H9 (cell line): ENCODE measurements at regions not wholly inside any gene's neighbourhood (a gene's known extent, or its start where the extent isn't known, plus 50 kb on each side); places are given as distances from the start of the nearest gene placed in this dataset.

Experiments used
- DNase-seq: peaks from one replicate; pipeline ENCODE4 v3.0.0-alpha.2; 2017
- H2AFZ ChIP-seq: one replicate; pipeline ENCODE4 v1.6.1; 2013; ENCODE audit warnings: mild to moderate bottlenecking, low read length, control low read depth, moderate library complexity
- H2AK5ac ChIP-seq: 2 replicates; pipeline ENCODE4 v1.6.1; 2013; ENCODE audit warnings: low read length, control low read depth, mixed read lengths; ENCODE audit not compliant: insufficient read length
- H2BK120ac ChIP-seq: one replicate; pipeline ENCODE4 v1.6.1; 2013; ENCODE audit warnings: low read depth, mild to moderate bottlenecking, low read length, control low read depth, inconsistent platforms; ENCODE audit not compliant: poor library complexity, severe bottlenecking
- H2BK12ac ChIP-seq: 2 replicates; pipeline ENCODE4 v1.6.1; 2013; ENCODE audit warnings: low read length, control low read depth, mixed read lengths, low read depth; ENCODE audit not compliant: insufficient read length
- H2BK15ac ChIP-seq: 2 replicates; pipeline ENCODE4 v1.6.1; 2013; ENCODE audit warnings: low read depth, low read length, control low read depth
- H2BK20ac ChIP-seq: one replicate; pipeline ENCODE4 v1.6.1; 2013; ENCODE audit warnings: low read depth, mild to moderate bottlenecking, low read length, control low read depth, inconsistent platforms; ENCODE audit not compliant: poor library complexity, severe bottlenecking
- H2BK5ac ChIP-seq: 2 replicates; pipeline ENCODE4 v1.6.1; 2013; ENCODE audit warnings: low read length, control low read depth, mixed read lengths; ENCODE audit not compliant: insufficient read length
- H3K14ac ChIP-seq: 2 replicates; pipeline ENCODE4 v1.6.1; 2013; ENCODE audit warnings: low read length, control low read depth; ENCODE audit not compliant: insufficient read depth
- H3K18ac ChIP-seq: 2 replicates; pipeline ENCODE4 v1.6.1; 2013; ENCODE audit warnings: low read depth, mild to moderate bottlenecking, mixed read lengths, low read length, control low read depth; ENCODE audit not compliant: insufficient read length
- H3K23ac ChIP-seq: 2 replicates; pipeline ENCODE4 v1.6.1; 2013; ENCODE audit warnings: low read length, control low read depth, mixed read lengths, low read depth; ENCODE audit not compliant: insufficient read length
- H3K23me2 ChIP-seq: 2 replicates; pipeline ENCODE4 v1.6.1; 2013; ENCODE audit warnings: low read depth, mild to moderate bottlenecking, mixed read lengths, low read length, control low read depth; ENCODE audit not compliant: insufficient read length, poor library complexity, severe bottlenecking
- H3K27ac ChIP-seq: 2 replicates; pipeline ENCODE4 v1.5.1; 2013; ENCODE audit warnings: low read length, control low read depth, mixed read lengths, low read depth; ENCODE audit not compliant: insufficient read length
- H3K27me3 ChIP-seq: 2 replicates; pipeline ENCODE4 v1.6.1; 2013; ENCODE audit warnings: low read length, control low read depth, inconsistent platforms; ENCODE audit not compliant: insufficient read depth
- H3K4ac ChIP-seq: 2 replicates; pipeline ENCODE4 v1.6.1; 2013; ENCODE audit warnings: low read depth, mild to moderate bottlenecking, control low read depth, inconsistent platforms, low read length, moderate library complexity
- H3K4me1 ChIP-seq: 2 replicates; pipeline ENCODE4 v1.6.1; 2013; ENCODE audit warnings: low read length, control low read depth, inconsistent platforms; ENCODE audit not compliant: insufficient read depth
- H3K4me2 ChIP-seq: 2 replicates; pipeline ENCODE4 v1.6.1; 2013; ENCODE audit warnings: low read length, control low read depth, mixed read lengths; ENCODE audit not compliant: insufficient read length, insufficient read depth
- H3K56ac ChIP-seq: 2 replicates; pipeline ENCODE4 v1.6.1; 2013; ENCODE audit warnings: low read depth, mild to moderate bottlenecking, mixed read lengths, low read length, control low read depth; ENCODE audit not compliant: insufficient read length
- H3K79me1 ChIP-seq: 2 replicates; pipeline ENCODE4 v1.6.1; 2013; ENCODE audit warnings: low read depth, mild to moderate bottlenecking, moderate library complexity, low read length, control low read depth, inconsistent platforms; ENCODE audit not compliant: insufficient read depth, poor library complexity, severe bottlenecking
- H3K79me2 ChIP-seq: 2 replicates; pipeline ENCODE4 v1.6.1; 2013; ENCODE audit warnings: low read length, control low read depth, inconsistent platforms; ENCODE audit not compliant: insufficient read depth
- H3K9ac ChIP-seq: 2 replicates; pipeline ENCODE4 v1.6.1; 2013; ENCODE audit warnings: low read length, control low read depth, mixed read lengths; ENCODE audit not compliant: insufficient read length; ENCODE audit errors: extremely low read depth
- H3K9me3 ChIP-seq: one replicate; pipeline ENCODE4 v1.6.1; 2013; ENCODE audit warnings: low read depth, low read length, inconsistent platforms; ENCODE audit not compliant: control insufficient read depth
- H3T11ph ChIP-seq: one replicate; pipeline ENCODE4 v1.6.1; 2013; ENCODE audit warnings: mild to moderate bottlenecking, low read length, control low read depth, inconsistent platforms
- H4K20me1 ChIP-seq: one replicate; pipeline ENCODE4 v1.6.1; 2013; ENCODE audit not compliant: control insufficient read depth, insufficient read length, insufficient read depth
- H4K5ac ChIP-seq: 2 replicates; pipeline ENCODE4 v1.6.1; 2013; ENCODE audit warnings: low read depth, mild to moderate bottlenecking, mixed read lengths, low read length, control low read depth; ENCODE audit not compliant: insufficient read length
- H4K8ac ChIP-seq: replicated peaks from 2 replicates; pipeline ENCODE4 v1.6.1; 2013; ENCODE audit warnings: low read length, control low read depth, mixed read lengths, low read depth; ENCODE audit not compliant: insufficient read length
- H4K91ac ChIP-seq: 2 replicates; pipeline ENCODE4 v1.6.1; 2013; ENCODE audit warnings: low read depth, mild to moderate bottlenecking, moderate library complexity, mixed read lengths, low read length, control low read depth; ENCODE audit not compliant: insufficient read length
- H3K27ac Mint-ChIP-seq, 3 experiments: 2 replicates in 2 of 3; 3 replicates in 1 of 3; pipeline ENCODE4 v1.8.0; 2020 to 2021; ENCODE audit warnings: mixed read lengths in 3 of 3, mild to moderate bottlenecking in 1 of 3, moderate library complexity in 1 of 3
- H3K27me3 Mint-ChIP-seq: 2 replicates; pipeline ENCODE4 v1.8.0; 2021; ENCODE audit warnings: low read depth, mild to moderate bottlenecking, moderate library complexity, mixed read lengths
- H3K36me3 Mint-ChIP-seq, 3 experiments: 2 replicates in 2 of 3; 3 replicates in 1 of 3; pipeline ENCODE4 v1.8.0; 2020 to 2021; ENCODE audit warnings: low read depth in 3 of 3, mixed read lengths in 3 of 3; ENCODE audit not compliant: insufficient read depth in 1 of 3
- H3K4me1 Mint-ChIP-seq, 2 experiments: 2 replicates each; pipeline ENCODE4 v1.8.0; 2020; ENCODE audit warnings: mixed read lengths in 2 of 2
- H3K4me3 Mint-ChIP-seq, 2 experiments: 2 replicates in 1 of 2; 3 replicates in 1 of 2; pipeline ENCODE4 v1.8.0; 2020 to 2021; ENCODE audit warnings: mild to moderate bottlenecking in 2 of 2, mixed read lengths in 2 of 2, moderate library complexity in 1 of 2
- H3K9me3 Mint-ChIP-seq, 2 experiments: 2 replicates in 1 of 2; 3 replicates in 1 of 2; pipeline ENCODE4 v1.8.0; 2020; ENCODE audit warnings: mild to moderate bottlenecking in 2 of 2, mixed read lengths in 2 of 2, moderate library complexity in 1 of 2
- CTCF ChIP-seq: fragments of 200-600 bp; sonication (generic); conservative IDR thresholded peaks from 3 replicates; pipeline ENCODE4 v1.8.0; 2021; ENCODE audit warnings: antibody characterized with exemption, mild to moderate bottlenecking
- WGBS: extraction: QIAGEN DNeasy Blood & Tissue Kit; methylation state at CpG from one replicate; pipeline ENCODE4 v1.1.7; 2013; ENCODE audit warnings: missing lambda C conversion rate, low lambda C conversion rate, mixed read lengths; ENCODE audit not compliant: insufficient read length; ENCODE audit errors: extremely low coverage; 5-methylcytosine and 5-hydroxymethylcytosine counted together

GRCh38 chr14:49992901-49993339 is 100.0 kb downstream of the ARF6 start:
- Histone ChIP-seq H3K79me2 (no peaks in the 10 kb centered on the region), H3K14ac (no peak overlapping the region), H3K9ac (no peak overlapping the region), H4K8ac (no peak overlapping the region), H3K27ac (no peak overlapping the region), H2BK20ac (no peak overlapping the region), H3K9me3 (no peaks in the 10 kb centered on the region), H3K18ac (no peak overlapping the region), H2AFZ (no peak overlapping the region), H3K79me1 (no peaks in the 10 kb centered on the region), H2AK5ac (no peak overlapping the region), H3K4me2 (no peak overlapping the region), H3K4ac (no peak overlapping the region), H4K91ac (no peak overlapping the region), H3K4me1 (no peaks in the 10 kb centered on the region), H2BK120ac (no peak overlapping the region), H3K23me2 (no peaks in the 10 kb centered on the region), H2BK5ac (no peak overlapping the region), H3K23ac (no peak overlapping the region), H3T11ph (no peak overlapping the region), H4K5ac (no peak overlapping the region), H3K27me3 (no peaks in the 10 kb centered on the region), H2BK12ac (no peak overlapping the region), H3K56ac (no peak overlapping the region), H4K20me1 (no peaks in the 10 kb centered on the region), H2BK15ac (no peak overlapping the region)
- Mint-ChIP-seq H3K27ac (no peak overlapping the region), H3K36me3 (no peaks in the 10 kb centered on the region), H3K9me3 (no peaks in the 10 kb centered on the region), H3K27me3 (no peaks in the 10 kb centered on the region; the same call in 1 of the 2 replicates), H3K4me3 (no peak overlapping the region; a peak in 1 of 5 replicates), H3K4me1 (peaks cover 7 to 10% of the 10 kb centered on the region in 2 experiments)
- no CpG with 5 or more reads among the region's 7 CpGs for WGBS
- no peak for DNase-seq
- TF ChIP-seq CTCF, result no peak
